GM10248 (cell line): ENCODE measurements at regions not wholly inside any gene's neighbourhood (a gene's known extent, or its start where the extent isn't known, plus 50 kb on each side); places are given as distances from the start of the nearest gene placed in this dataset.

Source experiments
- CTCF ChIA-PET: fragments of 300-600 bp; sonication (Branson Sonifier 250); formaldehyde crosslinking; extraction: SDS; loops from one replicate; lab custom pipeline; 2021; ENCODE audit warnings: antibody characterized with exemption; lab: Yijun Ruan, JAX
- POLR2A ChIA-PET: fragments of 350-650 bp; sonication (Branson Sonifier 250); formaldehyde crosslinking; extraction: SDS; loops from one replicate; lab custom pipeline; 2020; ENCODE audit warnings: antibody characterized with exemption; lab: Yijun Ruan, JAX
- DNase-seq: peaks from one replicate; pipeline ENCODE4 v3.0.0; 2012; ENCODE audit errors: extremely low spot score
- CTCF ChIP-seq: IDR thresholded peaks from 2 replicates; pipeline ENCODE4 v1.5.1; 2012; ENCODE audit warnings: mild to moderate bottlenecking, low read depth; ENCODE audit errors: extremely low read depth, missing control alignments, control extremely low read depth

- POLR2A ChIA-PET: no interaction called here
Observed at GRCh38 chr3:18062657-18063025, 320.2 kb upstream of the TBC1D5 start.

GRCh38 chr3:18061737-18062656 is 319.6 kb upstream of the TBC1D5 start:
- no peak for DNase-seq
- no peak for TF ChIP-seq CTCF
- ChIA-PET POLR2A (no interaction called here), CTCF (interaction anchor here (1.7 kb wide), 1 partner anchor 9 kb away, joined by 8 read pairs; no protein-coding TSS in a partner anchor)

More at GRCh38 chr3:18062657-18063025, 320.2 kb upstream of the TBC1D5 start:
- no peak for DNase-seq
- no peak for TF ChIP-seq CTCF
- CTCF ChIA-PET: interaction anchor here (1.7 kb wide), 1 partner anchor 10 kb away, joined by 8 read pairs; no protein-coding TSS in a partner anchor

GRCh38 chr3:18058666-18059065 is 316.2 kb upstream of the TBC1D5 start:
- TF ChIP-seq CTCF: no peak
- CTCF ChIA-PET: no interaction called here
- DNase-seq: no peak
- POLR2A ChIA-PET: no interaction called here

GRCh38 chr3:18057471-18058091 is 315.1 kb upstream of the TBC1D5 start:
- CTCF ChIA-PET: no interaction called here

GRCh38 chr3:18054625-18055024 is 312.2 kb upstream of the TBC1D5 start:
- ChIA-PET CTCF (no interaction called here), POLR2A (no interaction called here)
- no peak for TF ChIP-seq CTCF
- DNase-seq: no peak

More at GRCh38 chr3:18057471-18058091, 315.1 kb upstream of the TBC1D5 start:
- no peak for TF ChIP-seq CTCF
- no peak for DNase-seq
- POLR2A ChIA-PET: no interaction called here

- POLR2A ChIA-PET: no interaction called here
- CTCF ChIA-PET: no interaction called here
Observed at GRCh38 chr3:18051306-18051705, 308.9 kb upstream of the TBC1D5 start.

More at GRCh38 chr3:18051306-18051705, 308.9 kb upstream of the TBC1D5 start:
- no peak for DNase-seq
- TF ChIP-seq CTCF: no peak
